Breast epithelium (tissue), 3 donors: ENCODE measurements at regions not wholly inside any gene's neighbourhood (a gene's known extent, or its start where the extent isn't known, plus 50 kb on each side); places are given as distances from the start of the nearest gene placed in this dataset.

Source experiments
- POLR2A ChIP-seq: fragments of 450-650 bp; IDR thresholded peaks from one replicate; pipeline ENCODE4 v1.6.1; 2016; ENCODE audit warnings: antibody characterized with exemption, mild to moderate bottlenecking, moderate library complexity
- POLR2AphosphoS5 ChIP-seq, 3 donors: sonication (generic); formaldehyde crosslinking; IDR thresholded peaks; one replicate each; pipeline ENCODE4 v1.6.1; 2017; ENCODE audit warnings: antibody characterized with exemption in 3 of 3
- TF ChIP-seq, protein P1 (sequence below), 3 donors: fragments of 450-650 bp; IDR thresholded peaks; one replicate each; pipeline ENCODE4 v1.5.1; 2016 to 2017; ENCODE audit warnings: antibody characterized with exemption in 3 of 3, mild to moderate bottlenecking in 3 of 3, moderate library complexity in 3 of 3

DNA sequence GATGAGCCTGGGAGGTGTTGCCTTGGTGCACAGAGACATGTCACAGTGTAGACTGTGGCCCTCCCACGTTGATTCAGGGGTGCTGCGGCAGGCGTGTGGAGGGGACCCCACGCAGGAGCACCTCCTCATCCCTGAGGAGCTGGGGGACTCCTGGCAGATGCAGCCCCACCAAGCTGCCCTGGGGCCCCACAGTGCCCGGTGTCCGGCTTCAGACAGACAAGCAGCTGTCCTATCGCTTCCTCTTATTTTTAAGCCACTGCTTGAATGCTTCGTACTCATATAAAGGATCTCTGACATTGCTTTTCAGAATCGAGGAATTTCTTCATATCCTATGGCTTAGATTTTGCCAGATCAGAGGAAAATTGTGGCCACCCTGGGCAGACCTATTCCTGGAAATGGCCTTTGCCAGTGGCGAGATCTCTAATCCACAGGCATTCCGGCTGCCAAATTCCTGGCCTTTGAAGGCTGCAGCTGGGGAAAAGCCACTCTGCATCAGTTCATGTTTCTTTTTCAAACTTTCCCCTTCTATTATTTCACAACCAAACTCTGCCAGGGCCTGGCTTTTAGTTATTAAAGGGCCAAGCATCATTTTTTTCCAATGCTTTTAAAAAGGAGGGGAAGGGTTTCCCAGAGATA lies 337.0 kb downstream of the THBS2 start:
- TF ChIP-seq, protein P1, sequence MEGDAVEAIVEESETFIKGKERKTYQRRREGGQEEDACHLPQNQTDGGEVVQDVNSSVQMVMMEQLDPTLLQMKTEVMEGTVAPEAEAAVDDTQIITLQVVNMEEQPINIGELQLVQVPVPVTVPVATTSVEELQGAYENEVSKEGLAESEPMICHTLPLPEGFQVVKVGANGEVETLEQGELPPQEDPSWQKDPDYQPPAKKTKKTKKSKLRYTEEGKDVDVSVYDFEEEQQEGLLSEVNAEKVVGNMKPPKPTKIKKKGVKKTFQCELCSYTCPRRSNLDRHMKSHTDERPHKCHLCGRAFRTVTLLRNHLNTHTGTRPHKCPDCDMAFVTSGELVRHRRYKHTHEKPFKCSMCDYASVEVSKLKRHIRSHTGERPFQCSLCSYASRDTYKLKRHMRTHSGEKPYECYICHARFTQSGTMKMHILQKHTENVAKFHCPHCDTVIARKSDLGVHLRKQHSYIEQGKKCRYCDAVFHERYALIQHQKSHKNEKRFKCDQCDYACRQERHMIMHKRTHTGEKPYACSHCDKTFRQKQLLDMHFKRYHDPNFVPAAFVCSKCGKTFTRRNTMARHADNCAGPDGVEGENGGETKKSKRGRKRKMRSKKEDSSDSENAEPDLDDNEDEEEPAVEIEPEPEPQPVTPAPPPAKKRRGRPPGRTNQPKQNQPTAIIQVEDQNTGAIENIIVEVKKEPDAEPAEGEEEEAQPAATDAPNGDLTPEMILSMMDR (IDR thresholded peaks at IDR 0.05), result no peak
- no peak for TF ChIP-seq POLR2A
- TF ChIP-seq POLR2AphosphoS5 (IDR thresholded peaks at IDR 0.05), result no peak
